Transverse colon (tissue), 4 donors: ENCODE measurements at regions not wholly inside any gene's neighbourhood (a gene's known extent, or its start where the extent isn't known, plus 50 kb on each side); places are given as distances from the start of the nearest gene placed in this dataset.
"Not testable (repeated sequence)": the region's sequence is repeated elsewhere in the genome, so short reads cannot be mapped to it uniquely, and the experiment has no call there.

Experiments used
- DNase-seq: peaks from one replicate; pipeline ENCODE4 v3.0.0-alpha.2; 2019
- H3K27ac ChIP-seq, 4 donors: fragments of 200-600 bp; sonication (generic); 2 replicates each; pipeline ENCODE4 v1.5.1; 2016 to 2018; ENCODE audit warnings: inconsistent platforms in 4 of 4
- H3K27me3 ChIP-seq: fragments of 200-600 bp; sonication (generic); 2 replicates; pipeline ENCODE4 v1.5.1; 2017; ENCODE audit warnings: inconsistent platforms
- H3K36me3 ChIP-seq, 4 donors: fragments of 200-600 bp; sonication (generic); 2 replicates each; pipeline ENCODE4 v1.5.1; 2017 to 2019; ENCODE audit warnings: inconsistent platforms in 4 of 4
- H3K4me1 ChIP-seq, 4 donors: fragments of 200-600 bp; sonication (generic); 2 replicates each; pipeline ENCODE4 v1.5.1; 2017 to 2020; ENCODE audit warnings: inconsistent platforms in 4 of 4
- H3K4me3 ChIP-seq, 4 donors: fragments of 200-600 bp; sonication (generic); 1 replicate in 1 of 4; 2 replicates in 3 of 4; pipeline versions ENCODE4 v1.5.1 to v1.6.1; 2017 to 2019; ENCODE audit warnings: inconsistent platforms in 4 of 4
- H3K9me3 ChIP-seq, 2 donors: fragments of 200-600 bp; sonication (generic); 2 replicates each; pipeline ENCODE4 v1.5.1; 2017 to 2019; ENCODE audit warnings: inconsistent platforms in 2 of 2
- EP300 ChIP-seq: sonication (generic); formaldehyde crosslinking; IDR thresholded peaks from one replicate; pipeline ENCODE4 v1.6.1; 2017; ENCODE audit warnings: antibody characterized with exemption, low read depth
- POLR2A ChIP-seq: fragments of 450-650 bp; IDR thresholded peaks from one replicate; pipeline ENCODE4 v1.6.1; 2016; ENCODE audit warnings: antibody characterized with exemption, mild to moderate bottlenecking, moderate library complexity
- POLR2AphosphoS5 ChIP-seq, 3 donors: sonication (generic); formaldehyde crosslinking; IDR thresholded peaks; one replicate each; pipeline ENCODE4 v1.6.1; 2016; ENCODE audit warnings: antibody characterized with exemption in 3 of 3
- WGBS, 2 donors: methylation state at CpG; one replicate each; pipeline ENCODE4 v1.1.5; 2018; ENCODE audit warnings: low coverage in 1 of 2; 5-methylcytosine and 5-hydroxymethylcytosine counted together
- in situ Hi-C, 4 donors: fragments of 200-750 bp; cut with MboI; loops; one replicate each; pipeline versions ENCODE4 v1.15.0 to v1.15.1; 2017; ENCODE audit warnings: low sequenced_read_pairs in 3 of 4, low pct_ligation_motif_present in 1 of 4, low pct_unique_long_range_greater_than_20kb in 1 of 4
- intact Hi-C: fragments of 100-400 bp; cut with DNase I; formaldehyde crosslinking; loops from one replicate; pipeline ENCODE4 v1.15.1; 2023; ENCODE audit warnings: low total_unique reads
- TF ChIP-seq, protein P1 (sequence below), 5 experiments: fragments of 200-600 bp in 3 of 5; fragments of 450-650 bp in 2 of 5; sonication (generic) in 3 of 5; IDR thresholded peaks; 1 replicate in 2 of 5; 2 replicates in 3 of 5; pipeline ENCODE4 v1.5.1; 2016 to 2017; ENCODE audit warnings: antibody characterized with exemption in 5 of 5, inconsistent platforms in 3 of 5, mild to moderate bottlenecking in 2 of 5, moderate library complexity in 1 of 5

- H3K27me3 ChIP-seq: no peaks in the 10 kb centered on the region
- H3K9me3 ChIP-seq: peaks cover 3 to 5% of the 10 kb centered on the region in 2 donors
- H3K4me1 ChIP-seq: no peaks in the 10 kb centered on the region
- 78% methylated on average over 5 to 42 of the region's 42 CpGs for WGBS, 2 donors
- in situ Hi-C loops (no loop called here), intact Hi-C loops (no loop called here)
- no peak overlapping the region for H3K4me3 ChIP-seq
- DNase-seq: no peak
- TF ChIP-seq POLR2AphosphoS5 (IDR thresholded peaks at IDR 0.05) (no peak), EP300 (no peak), POLR2A (no peak)
- TF ChIP-seq, protein P1, sequence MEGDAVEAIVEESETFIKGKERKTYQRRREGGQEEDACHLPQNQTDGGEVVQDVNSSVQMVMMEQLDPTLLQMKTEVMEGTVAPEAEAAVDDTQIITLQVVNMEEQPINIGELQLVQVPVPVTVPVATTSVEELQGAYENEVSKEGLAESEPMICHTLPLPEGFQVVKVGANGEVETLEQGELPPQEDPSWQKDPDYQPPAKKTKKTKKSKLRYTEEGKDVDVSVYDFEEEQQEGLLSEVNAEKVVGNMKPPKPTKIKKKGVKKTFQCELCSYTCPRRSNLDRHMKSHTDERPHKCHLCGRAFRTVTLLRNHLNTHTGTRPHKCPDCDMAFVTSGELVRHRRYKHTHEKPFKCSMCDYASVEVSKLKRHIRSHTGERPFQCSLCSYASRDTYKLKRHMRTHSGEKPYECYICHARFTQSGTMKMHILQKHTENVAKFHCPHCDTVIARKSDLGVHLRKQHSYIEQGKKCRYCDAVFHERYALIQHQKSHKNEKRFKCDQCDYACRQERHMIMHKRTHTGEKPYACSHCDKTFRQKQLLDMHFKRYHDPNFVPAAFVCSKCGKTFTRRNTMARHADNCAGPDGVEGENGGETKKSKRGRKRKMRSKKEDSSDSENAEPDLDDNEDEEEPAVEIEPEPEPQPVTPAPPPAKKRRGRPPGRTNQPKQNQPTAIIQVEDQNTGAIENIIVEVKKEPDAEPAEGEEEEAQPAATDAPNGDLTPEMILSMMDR (IDR thresholded peaks at IDR 0.05): no peak
- no peaks in the 10 kb centered on the region for H3K36me3 ChIP-seq
- no peak overlapping the region for H3K27ac ChIP-seq
These were observed 489.2 kb downstream of the ZNF33B start for GRCh38 chr10:42149027-42149700.

DNA sequence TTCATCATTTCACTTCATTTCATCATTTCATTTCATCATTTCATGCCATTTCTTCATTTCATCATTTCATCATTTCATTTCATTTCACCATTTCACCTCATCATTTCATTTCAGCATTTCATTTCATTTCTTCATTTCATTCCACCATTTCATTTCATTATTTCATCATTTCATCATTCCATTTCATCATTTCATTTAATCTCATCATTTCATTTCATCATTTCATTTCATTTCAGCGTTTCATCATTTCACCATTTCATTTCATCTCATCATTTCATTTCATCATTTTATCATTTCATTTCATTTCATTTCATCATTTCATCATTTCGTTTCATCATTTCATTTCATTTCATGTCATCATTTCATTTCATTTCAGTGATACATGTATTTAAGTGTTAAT is 492.2 kb downstream of the ZNF33B start:
- in situ Hi-C loops, H3K27ac ChIP-seq, H3K27me3 ChIP-seq, H3K36me3 ChIP-seq, DNase-seq, H3K9me3 ChIP-seq, H3K4me1 ChIP-seq, intact Hi-C loops, H3K4me3 ChIP-seq: not testable (repeated sequence)
- WGBS, 2 donors: 50 to 63% methylated on average over 2 of the region's 2 CpGs

- H3K4me1 ChIP-seq, H3K36me3 ChIP-seq, intact Hi-C loops: not testable (repeated sequence)
These were observed 500.3 kb downstream of the ZNF33B start for GRCh38 chr10:42138023-42138422.

GRCh38 chr10:42113158-42113450 is 525.3 kb downstream of the ZNF33B start:
- in situ Hi-C loops (no loop called here), intact Hi-C loops (no loop called here)

More at GRCh38 chr10:42138023-42138422, 500.3 kb downstream of the ZNF33B start:
- H3K4me3 ChIP-seq, DNase-seq, H3K27me3 ChIP-seq, H3K27ac ChIP-seq, in situ Hi-C loops, H3K9me3 ChIP-seq: not testable (repeated sequence)
- WGBS, 2 donors: 91% methylated on average over 21 of the region's 22 CpGs; no CpG with 5 or more reads in 1 of the 2 donors

GRCh38 chr10:42112331-42113157 is 525.8 kb downstream of the ZNF33B start:
- no peak overlapping the region for H3K4me3 ChIP-seq

More at GRCh38 chr10:42113158-42113450, 525.3 kb downstream of the ZNF33B start:
- no peaks in the 10 kb centered on the region for H3K27me3 ChIP-seq
- no peak for TF ChIP-seq POLR2A
- no peaks in the 10 kb centered on the region for H3K36me3 ChIP-seq
- DNase-seq: no peak
- H3K27ac ChIP-seq: no peak overlapping the region
- H3K4me3 ChIP-seq: no peak overlapping the region
- 93 to 94% methylated on average over 10 to 21 of the region's 21 CpGs for WGBS, 2 donors
- peaks cover 5 to 11% of the 10 kb centered on the region in 2 donors for H3K9me3 ChIP-seq
- no peaks in the 10 kb centered on the region for H3K4me1 ChIP-seq

More at GRCh38 chr10:42112331-42113157, 525.8 kb downstream of the ZNF33B start:
- in situ Hi-C loops (no loop called here), intact Hi-C loops (no loop called here)
- Histone ChIP-seq H3K9me3 (peaks cover 5 to 11% of the 10 kb centered on the region in 2 donors), H3K27me3 (no peaks in the 10 kb centered on the region), H3K27ac (no peak overlapping the region), H3K36me3 (no peaks in the 10 kb centered on the region), H3K4me1 (no peaks in the 10 kb centered on the region)
- WGBS, 2 donors: 89 to 93% methylated on average over 39 to 64 of the region's 64 CpGs
- TF ChIP-seq, protein P1 (IDR thresholded peaks at IDR 0.05): no peak
- TF ChIP-seq POLR2A (no peak), EP300 (no peak), POLR2AphosphoS5 (IDR thresholded peaks at IDR 0.05) (no peak)
- DNase-seq: no peak
